ENCODE measurements at regions not wholly inside any gene's neighbourhood (a gene's known extent, or its start where the extent isn't known, plus 50 kb on each side); places are given as distances from the start of the nearest gene placed in this dataset.
"Not testable (repeated sequence)": the region's sequence is repeated elsewhere in the genome, so short reads cannot be mapped to it uniquely, and the experiment has no call there.

DNA sequence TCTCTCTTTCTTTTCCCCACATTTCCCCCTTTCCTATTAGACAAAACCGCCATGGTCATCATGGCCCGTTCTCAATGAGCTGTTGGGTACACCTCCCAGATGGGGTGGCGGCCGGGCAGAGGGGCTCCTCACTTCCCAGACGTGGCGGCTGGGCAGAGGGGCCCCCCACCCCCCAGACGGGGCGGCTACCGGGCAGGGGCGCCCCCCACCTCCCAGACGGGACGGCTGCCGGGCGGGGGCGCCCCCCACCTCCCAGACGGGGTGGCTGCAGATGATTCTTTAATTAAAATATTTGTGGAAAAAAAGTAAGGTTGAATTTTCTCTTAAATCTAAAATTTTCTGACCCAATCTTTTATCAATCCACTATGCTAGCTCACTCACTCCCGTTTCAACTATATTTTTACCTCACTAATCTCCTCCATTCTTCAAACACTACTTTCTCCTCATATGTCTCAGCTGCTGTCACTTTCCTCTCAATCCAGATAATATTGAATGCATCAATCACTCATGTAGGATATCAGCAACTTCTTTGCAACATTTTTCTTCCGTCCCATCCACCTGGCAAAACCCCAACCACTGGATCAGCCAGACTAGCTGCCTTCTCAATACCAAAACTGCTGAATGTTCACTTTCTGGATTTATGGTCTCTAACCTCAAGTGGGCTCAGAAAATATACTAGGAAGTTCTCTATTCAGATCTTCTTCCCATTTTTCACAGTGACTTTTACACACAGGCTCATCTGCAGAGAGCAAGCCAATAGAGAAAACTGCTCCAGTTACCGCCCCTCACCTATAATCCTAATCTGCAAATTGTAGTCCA is 81.1 kb upstream of the TRIM24 start:
- DNase-seq: no peak

DNA sequence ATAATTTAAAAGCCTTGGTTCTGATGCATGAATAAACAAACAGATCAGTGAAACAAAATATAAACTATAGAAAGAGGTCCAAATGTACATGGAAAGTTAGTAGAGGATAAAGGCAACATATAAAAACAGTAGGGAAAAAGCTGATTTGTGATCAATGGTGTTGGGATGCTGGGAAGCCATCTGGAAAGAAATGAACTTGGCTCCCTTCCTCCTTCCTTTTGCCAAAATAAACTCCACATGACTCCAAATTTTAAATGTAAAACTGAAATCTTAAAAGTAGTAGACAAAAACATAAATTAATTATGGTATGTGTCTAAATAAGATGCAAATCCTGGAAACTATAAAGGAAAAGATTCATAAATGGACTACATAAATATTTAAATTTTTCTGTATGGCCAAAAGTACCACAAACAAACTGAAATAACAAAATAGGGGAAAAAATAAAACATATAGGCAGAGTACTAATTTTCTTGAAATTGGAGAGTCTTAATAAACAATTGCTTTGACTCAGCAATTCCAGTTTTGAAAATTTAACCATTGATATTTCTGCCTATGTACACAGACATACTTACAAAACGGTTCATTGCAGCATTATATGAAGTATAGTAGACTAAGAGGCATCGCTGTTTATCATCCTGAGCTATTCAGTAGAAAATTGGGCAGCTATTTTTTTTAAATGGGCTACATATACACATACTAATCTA is 77.0 kb upstream of the TRIM24 start:
- no peak for DNase-seq

DNA sequence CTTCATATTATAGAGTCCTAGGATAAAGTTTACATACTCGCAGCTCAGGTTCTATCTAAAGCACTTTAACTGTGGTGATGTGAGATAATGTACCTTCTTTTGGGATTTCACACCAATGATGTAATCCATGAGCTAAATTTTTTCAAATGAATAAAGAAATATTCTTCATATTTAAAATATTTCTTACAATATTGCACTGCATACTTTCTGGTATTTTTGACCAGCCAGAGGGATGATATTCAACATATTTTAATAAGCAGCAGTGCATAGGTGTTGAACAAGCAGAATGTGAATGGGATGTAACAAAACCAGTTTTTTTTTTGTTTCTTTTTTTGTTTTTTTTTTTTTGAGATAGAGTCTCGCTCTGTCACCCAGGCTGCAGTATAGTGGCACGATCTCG is 73.2 kb upstream of the TRIM24 start:
- no peak for DNase-seq

DNA sequence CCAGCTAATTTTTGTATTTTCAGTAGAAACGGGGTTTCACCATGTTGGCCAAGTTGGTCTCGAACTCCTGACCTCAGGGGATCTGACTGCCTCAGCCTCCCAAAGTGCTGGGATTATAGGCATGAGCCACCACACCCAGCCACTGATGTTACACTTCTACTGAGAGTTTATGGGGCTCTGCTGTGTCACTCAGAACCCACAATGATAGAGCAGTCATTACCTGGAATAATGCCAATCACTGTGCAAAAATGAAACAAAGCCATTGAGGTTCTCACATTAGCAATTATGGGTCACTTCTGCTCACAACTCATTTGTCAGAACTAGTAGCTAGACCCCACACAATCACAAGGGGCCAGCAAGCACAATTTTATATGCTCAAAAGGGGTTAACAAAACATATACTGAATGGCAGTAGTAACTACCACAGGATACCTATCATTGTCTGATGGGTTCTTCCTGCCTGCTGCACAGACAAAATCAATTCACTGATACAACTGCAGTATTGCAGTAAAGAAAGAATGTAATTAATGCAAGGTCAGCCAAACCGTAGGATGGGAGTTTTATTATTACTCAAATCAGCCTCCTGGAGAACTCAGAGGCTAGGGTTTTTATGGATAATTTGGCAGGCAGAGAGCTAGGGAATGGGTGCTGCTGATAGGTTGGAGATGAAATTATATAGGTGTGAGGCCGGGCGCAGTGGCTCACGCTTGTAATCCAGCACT is 72.1 kb upstream of the TRIM24 start:
- DNase-seq: no peak

DNA sequence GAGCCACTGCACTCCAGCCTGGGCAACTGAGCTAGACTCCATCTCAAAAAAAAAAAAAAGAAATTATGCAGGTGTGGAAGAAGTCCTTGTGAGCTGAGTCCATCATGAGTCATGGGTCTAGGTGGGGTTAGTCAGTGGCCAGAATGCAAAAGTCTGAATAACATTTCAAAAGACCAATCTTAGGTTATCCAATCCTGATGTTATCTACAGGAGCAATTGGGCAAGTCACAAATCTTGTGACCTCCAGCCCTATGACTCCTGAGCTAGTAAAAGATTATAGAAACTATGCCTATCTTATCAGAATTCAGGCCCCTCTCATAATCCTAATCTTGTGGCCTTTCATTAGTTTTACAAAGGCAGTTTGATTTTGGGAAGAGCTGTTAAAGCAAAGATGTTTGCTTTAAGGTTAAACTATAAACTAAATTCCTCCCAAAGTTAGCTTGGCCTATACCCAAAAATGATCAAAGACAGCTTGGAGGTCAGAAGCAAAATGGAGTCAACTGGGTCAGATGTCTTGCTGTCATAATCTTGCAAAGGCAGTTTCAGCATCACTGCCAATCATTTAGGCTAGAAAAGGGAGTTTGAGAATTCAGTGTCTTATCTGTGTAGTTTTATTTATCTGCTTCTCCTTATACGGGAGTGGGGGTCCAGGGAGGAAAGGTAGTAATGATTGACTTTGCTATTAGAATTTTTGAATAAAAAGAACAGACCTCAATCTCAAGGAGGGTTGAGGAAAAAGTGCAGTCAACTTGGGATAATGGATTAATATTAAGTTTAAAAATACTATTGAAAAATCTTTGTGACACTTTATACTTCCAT is 71.2 kb upstream of the TRIM24 start:
- no peak for DNase-seq

DNA sequence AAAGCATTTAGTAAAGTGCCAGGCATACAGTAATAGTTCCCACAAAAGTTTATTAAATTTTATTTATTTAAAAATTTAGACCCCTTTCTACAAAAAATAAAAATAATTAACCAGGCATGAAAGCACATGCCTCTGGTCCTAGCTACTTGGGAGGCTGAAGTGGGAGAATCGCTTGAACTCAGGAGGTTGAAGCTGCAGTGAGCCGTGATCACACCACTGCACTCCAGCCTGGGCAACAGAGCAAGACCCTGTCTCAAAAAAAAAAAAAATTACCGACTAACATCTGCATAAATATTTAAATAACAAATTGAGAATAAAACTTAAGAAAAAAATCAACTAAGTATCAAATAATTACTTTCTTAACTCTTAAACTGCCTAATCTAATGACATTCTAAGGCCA is 64.3 kb upstream of the TRIM24 start:
- no peak for DNase-seq

DNA sequence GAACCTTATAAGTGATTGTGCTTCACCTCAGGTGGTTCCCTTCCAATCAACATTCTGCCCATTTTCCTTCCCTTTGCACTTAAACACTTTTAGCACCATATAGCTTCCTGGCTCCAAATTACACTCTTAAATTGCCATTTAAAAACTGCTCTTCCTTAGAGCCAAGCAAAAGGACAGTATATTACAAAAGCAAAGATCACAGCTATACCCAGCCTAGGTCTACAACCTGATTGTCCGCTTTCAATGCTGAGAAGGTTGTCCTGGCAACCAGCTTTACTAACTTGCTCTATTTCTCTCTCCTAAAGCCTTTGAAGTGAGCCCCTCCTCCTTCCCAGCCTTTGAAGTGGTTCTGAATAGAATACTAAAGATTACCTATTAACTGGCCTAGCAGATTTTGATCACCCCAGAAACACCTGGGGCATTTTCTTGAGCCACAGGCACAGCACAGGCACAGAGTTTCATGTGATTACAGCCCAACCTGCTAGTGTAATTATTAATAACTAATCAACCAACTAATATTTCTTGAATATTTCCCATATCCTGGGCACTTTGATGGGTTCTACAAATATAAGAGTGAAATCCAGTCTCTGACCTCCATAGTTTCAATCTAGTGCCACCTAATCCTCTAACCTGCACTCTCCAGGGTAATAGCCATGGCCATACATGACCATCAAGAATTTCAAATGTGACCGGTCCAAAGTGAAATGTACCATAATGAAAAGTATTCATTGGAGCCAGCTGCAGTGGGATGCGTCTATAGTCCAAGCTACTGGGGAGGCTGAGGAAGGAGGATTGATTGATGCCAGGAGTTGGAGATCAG is 63.6 kb upstream of the TRIM24 start:
- DNase-seq: no peak

DNA sequence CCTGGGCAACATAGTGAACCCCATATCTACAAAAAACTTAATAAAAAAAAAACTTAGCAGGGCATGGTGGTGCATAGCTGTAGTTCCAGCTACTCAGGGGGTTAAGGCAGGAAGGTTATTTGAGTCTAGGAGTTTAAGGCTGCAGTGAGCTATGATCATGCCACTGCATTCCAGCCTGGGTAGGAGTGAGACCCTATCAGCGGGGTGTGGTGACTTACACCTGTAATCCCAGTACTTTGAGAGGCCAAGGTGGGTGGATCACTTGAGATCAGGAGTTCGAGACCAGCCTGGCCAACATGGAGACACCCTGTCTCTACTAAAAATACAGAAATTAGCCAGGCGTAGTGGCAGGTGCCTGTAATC is 63.0 kb upstream of the TRIM24 start:
- not testable (repeated sequence) for DNase-seq

DNA sequence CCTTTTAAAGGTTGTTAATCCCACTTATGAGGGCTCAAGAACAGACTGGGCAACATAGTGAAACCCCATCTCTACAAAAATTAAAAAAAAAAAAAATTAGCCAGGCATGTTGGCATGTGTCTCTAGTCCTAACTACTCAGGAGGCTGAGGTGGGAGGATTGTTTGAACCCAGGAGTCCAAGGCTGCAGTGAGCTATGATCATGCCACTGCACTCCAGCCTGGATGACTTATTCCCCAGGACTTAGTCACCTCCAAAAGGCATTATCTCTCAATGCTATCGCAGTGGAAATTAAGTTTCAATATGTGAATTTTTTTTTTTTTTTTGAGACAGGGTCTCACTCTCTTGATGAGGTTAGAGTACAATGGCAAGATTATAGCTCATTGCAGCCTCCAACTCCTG is 61.2 kb upstream of the TRIM24 start:
- DNase-seq: no peak

DNA sequence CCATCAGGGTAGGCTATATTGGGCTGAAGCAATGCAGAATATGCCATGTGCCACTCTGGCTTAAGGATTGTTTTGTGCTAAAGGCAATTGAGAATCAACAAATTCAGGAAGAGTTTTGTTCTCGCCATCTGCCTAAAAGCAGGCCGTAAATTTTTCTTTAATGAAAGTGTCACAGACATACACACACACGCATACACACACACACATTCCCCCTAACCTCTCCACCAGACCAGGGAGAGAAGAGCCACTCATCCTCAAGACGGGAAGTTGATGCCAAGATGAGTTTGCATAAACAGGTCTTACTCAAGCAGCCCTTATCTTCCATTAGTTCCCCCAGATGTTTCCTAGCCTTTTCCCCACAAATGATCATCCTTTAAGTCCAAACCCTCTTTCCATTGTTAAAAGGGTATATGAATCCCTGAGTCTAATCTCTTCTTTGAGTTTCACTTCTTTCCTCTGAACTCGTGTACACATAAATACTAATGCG is 59.6 kb upstream of the TRIM24 start:
- DNase-seq: no peak

DNA sequence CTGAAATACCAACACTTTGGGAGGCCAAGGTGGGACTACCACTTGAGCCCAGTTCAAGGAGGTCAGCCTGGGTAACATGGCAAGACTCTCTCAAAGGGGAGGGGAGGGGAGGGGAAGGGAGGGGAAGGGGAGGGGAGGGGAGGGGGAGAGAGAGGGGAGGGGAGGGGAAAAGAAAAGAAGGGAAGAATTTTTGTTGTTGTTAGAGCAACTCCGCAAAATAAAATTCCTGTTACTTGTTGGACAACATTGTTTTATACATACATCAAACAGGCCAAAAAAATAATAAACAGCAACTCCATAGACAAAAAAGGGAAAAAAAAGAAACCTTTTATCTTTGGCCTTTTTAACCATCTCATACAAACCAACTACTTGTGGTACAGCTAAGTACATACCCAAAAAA is 57.3 kb upstream of the TRIM24 start:
- DNase-seq: no peak

DNA sequence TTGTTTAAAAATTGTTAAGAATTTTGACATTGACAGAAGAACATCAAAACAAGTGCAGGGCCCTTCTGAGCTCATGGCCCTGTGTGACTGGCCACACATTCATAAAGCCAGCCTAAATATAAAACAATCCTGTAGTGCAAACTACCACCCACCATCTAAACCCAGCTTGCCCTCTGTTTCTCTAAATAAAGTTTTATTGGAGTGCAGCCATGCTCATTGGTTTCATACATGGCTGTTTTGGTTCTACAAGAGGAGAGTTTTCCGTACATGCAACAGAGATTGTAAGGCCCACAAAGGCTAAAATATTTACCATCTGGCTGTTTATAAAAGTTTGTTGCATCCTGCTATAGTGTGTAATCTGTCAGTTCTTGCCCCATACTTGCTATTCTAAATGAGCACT is 54.6 kb upstream of the TRIM24 start:
- no peak for DNase-seq

DNA sequence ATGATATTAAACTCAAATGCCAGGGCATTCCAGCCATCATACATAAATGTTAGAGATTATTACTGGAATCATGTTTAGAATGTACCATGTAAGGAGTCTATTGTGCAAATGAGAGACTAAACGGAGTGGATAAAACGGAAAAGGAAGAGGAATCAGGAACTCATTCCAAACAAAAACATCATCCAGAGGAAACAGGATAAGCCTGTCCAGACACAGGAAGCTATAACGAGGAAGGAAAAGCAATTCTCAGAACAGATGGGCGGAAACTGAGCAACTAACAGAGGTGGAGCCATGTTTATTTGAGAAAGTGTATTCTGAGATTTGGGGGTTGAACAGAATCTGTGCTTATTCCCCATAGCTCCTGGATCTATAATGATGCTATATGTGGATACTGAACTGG is 52.3 kb upstream of the TRIM24 start:
- DNase-seq: no peak
